Activated CD8-positive, alpha-beta memory T cell treated with anti-CD3 and anti-CD28 coated beads, Interleukin-2, amount 10 ng/mL, durations not matched to agents 7 days and 5 days (primary cell): ENCODE measurements at regions not wholly inside any gene's neighbourhood (a gene's known extent, or its start where the extent isn't known, plus 50 kb on each side); places are given as distances from the start of the nearest gene placed in this dataset.

ENCODE experiments used
- ATAC-seq: fragments of 150-1000 bp; cut with Tn5 transposase; one replicate; pipeline ENCODE4 v1.10.0; 2021; ENCODE audit warnings: moderate library complexity
- CTCF ChIA-PET: fragments of 350-600 bp; sonication (Branson Sonifier 250); formaldehyde crosslinking; loops from one replicate; lab custom pipeline; 2021; ENCODE audit warnings: antibody characterized with exemption; lab: Charles Lee
- DNase-seq: peaks from one replicate; pipeline ENCODE4 v3.0.0-alpha.2; 2020
- H3K27ac Mint-ChIP-seq: one replicate; pipeline ENCODE4 v1.8.0; 2021; ENCODE audit warnings: mild to moderate bottlenecking, mixed read lengths
- H3K27me3 Mint-ChIP-seq: one replicate; pipeline ENCODE4 v1.8.0; 2021; ENCODE audit warnings: mixed read lengths
- H3K36me3 Mint-ChIP-seq: one replicate; pipeline ENCODE4 v1.8.0; 2021; ENCODE audit warnings: mild to moderate bottlenecking, mixed read lengths
- H3K4me1 Mint-ChIP-seq: one replicate; pipeline ENCODE4 v1.8.0; 2021; ENCODE audit warnings: mixed read lengths
- H3K4me3 Mint-ChIP-seq: one replicate; pipeline ENCODE4 v1.8.0; 2021; ENCODE audit warnings: mild to moderate bottlenecking, moderate library complexity, mixed read lengths
- H3K9me3 Mint-ChIP-seq: one replicate; pipeline ENCODE4 v1.8.0; 2022; ENCODE audit warnings: low read depth, mixed read lengths

- H3K4me1 Mint-ChIP-seq, result no peaks in the 10 kb centered on the region
- DNase-seq (no peak), ATAC-seq (no peak)
- no peak overlapping the region for H3K4me3 Mint-ChIP-seq
- peaks cover 19% of the 10 kb centered on the region for H3K9me3 Mint-ChIP-seq
- no peaks in the 10 kb centered on the region for H3K27me3 Mint-ChIP-seq
- no peak overlapping the region for H3K27ac Mint-ChIP-seq
- CTCF ChIA-PET, result no interaction called here
- no peaks in the 10 kb centered on the region for H3K36me3 Mint-ChIP-seq
Observed at GRCh38 chr5:30117135-30117534, 1076.4 kb upstream of the CDH6 start.

GRCh38 chr5:30113542-30113941 lies 1079.9 kb upstream of the CDH6 start:
- peaks cover 11% of the 10 kb centered on the region for H3K9me3 Mint-ChIP-seq
- DNase-seq (no peak), ATAC-seq (no peak)
- H3K27ac Mint-ChIP-seq, result no peak overlapping the region
- no peaks in the 10 kb centered on the region for H3K27me3 Mint-ChIP-seq
- no peaks in the 10 kb centered on the region for H3K4me1 Mint-ChIP-seq
- no peak overlapping the region for H3K4me3 Mint-ChIP-seq
- no peaks in the 10 kb centered on the region for H3K36me3 Mint-ChIP-seq
- CTCF ChIA-PET, result no interaction called here

- peaks cover 13% of the 10 kb centered on the region for H3K9me3 Mint-ChIP-seq
- ATAC-seq (no peak), DNase-seq (no peak)
- H3K36me3 Mint-ChIP-seq, result no peaks in the 10 kb centered on the region
- no peaks in the 10 kb centered on the region for H3K27me3 Mint-ChIP-seq
- no peak overlapping the region for H3K27ac Mint-ChIP-seq
- H3K4me3 Mint-ChIP-seq, result no peak overlapping the region
- no peaks in the 10 kb centered on the region for H3K4me1 Mint-ChIP-seq
- CTCF ChIA-PET, result no interaction called here
Observed at GRCh38 chr5:30112867-30113266, 1080.6 kb upstream of the CDH6 start.

- no peak overlapping the region for H3K27ac Mint-ChIP-seq
- no peaks in the 10 kb centered on the region for H3K4me1 Mint-ChIP-seq
- CTCF ChIA-PET, result no interaction called here
- DNase-seq (no peak), ATAC-seq (no peak)
- H3K4me3 Mint-ChIP-seq, result no peak overlapping the region
- no peaks in the 10 kb centered on the region for H3K36me3 Mint-ChIP-seq
- H3K9me3 Mint-ChIP-seq, result peaks cover 12% of the 10 kb centered on the region
- H3K27me3 Mint-ChIP-seq, result no peaks in the 10 kb centered on the region
Observed at GRCh38 chr5:30108051-30108450, 1085.4 kb upstream of the CDH6 start.

- Mint-ChIP-seq H3K4me1 (no peaks in the 10 kb centered on the region), H3K27me3 (no peaks in the 10 kb centered on the region), H3K36me3 (no peaks in the 10 kb centered on the region), H3K27ac (no peak overlapping the region), H3K4me3 (no peak overlapping the region), H3K9me3 (peaks cover 7% of the 10 kb centered on the region)
- DNase-seq (no peak), ATAC-seq (no peak)
- CTCF ChIA-PET, result no interaction called here
Observed at GRCh38 chr5:30106596-30106995, 1086.9 kb upstream of the CDH6 start.

GRCh38 chr5:30104872-30105596 lies 1088.5 kb upstream of the CDH6 start:
- Mint-ChIP-seq H3K27me3 (no peaks in the 10 kb centered on the region), H3K4me3 (no peak overlapping the region), H3K4me1 (no peaks in the 10 kb centered on the region), H3K27ac (no peak overlapping the region), H3K36me3 (no peaks in the 10 kb centered on the region), H3K9me3 (peaks cover 7% of the 10 kb centered on the region)
- CTCF ChIA-PET, result no interaction called here
- DNase-seq (no peak), ATAC-seq (no peak)

GRCh38 chr5:30103452-30104202 lies 1089.9 kb upstream of the CDH6 start:
- CTCF ChIA-PET, result no interaction called here
- Mint-ChIP-seq H3K9me3 (peaks cover 5% of the 10 kb centered on the region), H3K27me3 (no peaks in the 10 kb centered on the region), H3K27ac (no peak overlapping the region), H3K36me3 (no peaks in the 10 kb centered on the region), H3K4me1 (no peaks in the 10 kb centered on the region), H3K4me3 (no peak overlapping the region)
- ATAC-seq (no peak), DNase-seq (no peak)

GRCh38 chr5:30103052-30103451 lies 1090.4 kb upstream of the CDH6 start:
- CTCF ChIA-PET, result no interaction called here
- Mint-ChIP-seq H3K4me3 (no peak overlapping the region), H3K27ac (no peak overlapping the region), H3K36me3 (no peaks in the 10 kb centered on the region), H3K9me3 (peaks cover 3% of the 10 kb centered on the region), H3K27me3 (no peaks in the 10 kb centered on the region), H3K4me1 (no peaks in the 10 kb centered on the region)
- no peak for ATAC-seq
- no peak for DNase-seq

GRCh38 chr5:30102185-30102584 lies 1091.3 kb upstream of the CDH6 start:
- no peaks in the 10 kb centered on the region for H3K27me3 Mint-ChIP-seq
- no peaks in the 10 kb centered on the region for H3K36me3 Mint-ChIP-seq
- H3K27ac Mint-ChIP-seq, result no peak overlapping the region
- ATAC-seq, result no peak
- CTCF ChIA-PET, result no interaction called here
- peaks cover 5% of the 10 kb centered on the region for H3K9me3 Mint-ChIP-seq
- H3K4me1 Mint-ChIP-seq, result no peaks in the 10 kb centered on the region
- no peak overlapping the region for H3K4me3 Mint-ChIP-seq
- no peak for DNase-seq

- Mint-ChIP-seq H3K27ac (no peak overlapping the region), H3K4me1 (no peaks in the 10 kb centered on the region), H3K4me3 (no peak overlapping the region), H3K9me3 (peaks cover 7% of the 10 kb centered on the region), H3K36me3 (no peaks in the 10 kb centered on the region), H3K27me3 (no peaks in the 10 kb centered on the region)
- ATAC-seq, result no peak
- CTCF ChIA-PET, result no interaction called here
- DNase-seq, result no peak
Observed at GRCh38 chr5:30100929-30101328, 1092.6 kb upstream of the CDH6 start.

- H3K4me3 Mint-ChIP-seq, result no peak overlapping the region
- H3K27ac Mint-ChIP-seq, result no peak overlapping the region
- no peak for ATAC-seq
- no peak for DNase-seq
- peaks cover 9% of the 10 kb centered on the region for H3K9me3 Mint-ChIP-seq
- CTCF ChIA-PET, result no interaction called here
- H3K27me3 Mint-ChIP-seq, result no peaks in the 10 kb centered on the region
- no peaks in the 10 kb centered on the region for H3K4me1 Mint-ChIP-seq
- no peaks in the 10 kb centered on the region for H3K36me3 Mint-ChIP-seq
Observed at GRCh38 chr5:30100148-30100713, 1093.3 kb upstream of the CDH6 start.

- DNase-seq, result no peak
- CTCF ChIA-PET, result no interaction called here
- Mint-ChIP-seq H3K27ac (no peak overlapping the region), H3K9me3 (peaks cover 9% of the 10 kb centered on the region), H3K4me1 (no peaks in the 10 kb centered on the region), H3K4me3 (no peak overlapping the region), H3K27me3 (no peaks in the 10 kb centered on the region), H3K36me3 (no peaks in the 10 kb centered on the region)
- ATAC-seq, result no peak
Observed at GRCh38 chr5:30099634-30100033, 1093.9 kb upstream of the CDH6 start.

GRCh38 chr5:30098940-30099339 lies 1094.5 kb upstream of the CDH6 start:
- Mint-ChIP-seq H3K9me3 (peaks cover 10% of the 10 kb centered on the region), H3K36me3 (no peaks in the 10 kb centered on the region), H3K27me3 (no peaks in the 10 kb centered on the region), H3K4me3 (no peak overlapping the region), H3K27ac (no peak overlapping the region), H3K4me1 (no peaks in the 10 kb centered on the region)
- DNase-seq (no peak), ATAC-seq (no peak)
- CTCF ChIA-PET, result no interaction called here

GRCh38 chr5:30092548-30092947 lies 1100.9 kb upstream of the CDH6 start:
- Mint-ChIP-seq H3K36me3 (no peaks in the 10 kb centered on the region), H3K27me3 (no peaks in the 10 kb centered on the region), H3K4me3 (no peak overlapping the region), H3K27ac (no peak overlapping the region), H3K9me3 (peaks cover 17% of the 10 kb centered on the region), H3K4me1 (no peaks in the 10 kb centered on the region)
- no peak for DNase-seq
- CTCF ChIA-PET, result no interaction called here
- no peak for ATAC-seq
